Activated CD4-positive, alpha-beta T cell treated with anti-CD3 and anti-CD28 coated beads, Interleukin-2, amount 10 ng/mL, durations not matched to agents 7 days and 5 days (primary cell): ENCODE measurements at regions not wholly inside any gene's neighbourhood (a gene's known extent, or its start where the extent isn't known, plus 50 kb on each side); places are given as distances from the start of the nearest gene placed in this dataset.

Experiments used
- CTCF ChIA-PET: fragments of 350-600 bp; sonication (Branson Sonifier 250); formaldehyde crosslinking; loops from one replicate; lab custom pipeline; 2021; ENCODE audit warnings: antibody characterized with exemption; lab: Charles Lee
- POLR2A ChIA-PET: fragments of 350-600 bp; sonication (Branson Sonifier 250); formaldehyde crosslinking; loops from one replicate; lab custom pipeline; 2021; ENCODE audit warnings: antibody characterized with exemption; lab: Charles Lee
- DNase-seq: peaks from one replicate; pipeline ENCODE4 v3.0.0-alpha.2; 2020
- H3K27ac Mint-ChIP-seq: one replicate; pipeline ENCODE4 v1.8.0; 2021; ENCODE audit warnings: mild to moderate bottlenecking, moderate library complexity, mixed read lengths
- H3K27me3 Mint-ChIP-seq: one replicate; pipeline ENCODE4 v1.8.0; 2021; ENCODE audit warnings: mixed read lengths
- H3K36me3 Mint-ChIP-seq: one replicate; pipeline ENCODE4 v1.8.0; 2021; ENCODE audit warnings: low read depth, mixed read lengths
- H3K4me1 Mint-ChIP-seq: one replicate; pipeline ENCODE4 v1.8.0; 2021; ENCODE audit warnings: mixed read lengths
- H3K4me3 Mint-ChIP-seq: one replicate; pipeline ENCODE4 v1.8.0; 2021; ENCODE audit warnings: mild to moderate bottlenecking, moderate library complexity, mixed read lengths
- H3K9me3 Mint-ChIP-seq: one replicate; pipeline ENCODE4 v1.8.0; 2021; ENCODE audit warnings: mixed read lengths

- no peaks in the 10 kb centered on the region for H3K4me1 Mint-ChIP-seq
- no peaks in the 10 kb centered on the region for H3K27me3 Mint-ChIP-seq
- ChIA-PET CTCF (no interaction called here), POLR2A (no interaction called here)
- H3K36me3 Mint-ChIP-seq = no peaks in the 10 kb centered on the region
- no peak for DNase-seq
- no peak overlapping the region for H3K4me3 Mint-ChIP-seq
- no peaks in the 10 kb centered on the region for H3K9me3 Mint-ChIP-seq
- H3K27ac Mint-ChIP-seq = no peak overlapping the region
These were observed 63.5 kb upstream of the ASCC3 start for GRCh38 chr6:100944644-100945043.

GRCh38 chr6:100946021-100946540, 65.0 kb upstream of the ASCC3 start:
- Mint-ChIP-seq H3K4me3 (no peak overlapping the region), H3K27ac (no peak overlapping the region), H3K36me3 (no peaks in the 10 kb centered on the region), H3K9me3 (no peaks in the 10 kb centered on the region), H3K27me3 (no peaks in the 10 kb centered on the region), H3K4me1 (no peaks in the 10 kb centered on the region)
- ChIA-PET CTCF (no interaction called here), POLR2A (no interaction called here)
- no peak for DNase-seq

- H3K27me3 Mint-ChIP-seq = no peaks in the 10 kb centered on the region
- no peaks in the 10 kb centered on the region for H3K9me3 Mint-ChIP-seq
- no peaks in the 10 kb centered on the region for H3K36me3 Mint-ChIP-seq
- POLR2A ChIA-PET = no interaction called here
- no peaks in the 10 kb centered on the region for H3K4me1 Mint-ChIP-seq
- H3K27ac Mint-ChIP-seq = no peak overlapping the region
- H3K4me3 Mint-ChIP-seq = no peak overlapping the region
- CTCF ChIA-PET = no interaction called here
- DNase-seq = no peak
These were observed 65.6 kb upstream of the ASCC3 start for GRCh38 chr6:100946711-100947110.

GRCh38 chr6:100948381-100949133, 67.4 kb upstream of the ASCC3 start:
- H3K4me1 Mint-ChIP-seq = no peaks in the 10 kb centered on the region
- H3K4me3 Mint-ChIP-seq = no peak overlapping the region
- no peak for DNase-seq
- H3K36me3 Mint-ChIP-seq = no peaks in the 10 kb centered on the region
- no peaks in the 10 kb centered on the region for H3K9me3 Mint-ChIP-seq
- POLR2A ChIA-PET = no interaction called here
- no peaks in the 10 kb centered on the region for H3K27me3 Mint-ChIP-seq
- CTCF ChIA-PET = no interaction called here
- no peak overlapping the region for H3K27ac Mint-ChIP-seq

GRCh38 chr6:100952006-100952405, 70.9 kb upstream of the ASCC3 start:
- POLR2A ChIA-PET = no interaction called here
- H3K27me3 Mint-ChIP-seq = no peaks in the 10 kb centered on the region
- H3K27ac Mint-ChIP-seq = no peak overlapping the region
- H3K4me1 Mint-ChIP-seq = no peaks in the 10 kb centered on the region
- no peak for DNase-seq
- H3K4me3 Mint-ChIP-seq = no peak overlapping the region
- CTCF ChIA-PET = no interaction called here
- H3K9me3 Mint-ChIP-seq = no peaks in the 10 kb centered on the region
- no peaks in the 10 kb centered on the region for H3K36me3 Mint-ChIP-seq

GRCh38 chr6:100959280-100959679, 78.2 kb upstream of the ASCC3 start:
- Mint-ChIP-seq H3K27ac (no peak overlapping the region), H3K4me3 (no peak overlapping the region), H3K4me1 (no peaks in the 10 kb centered on the region), H3K27me3 (peaks cover 2% of the 10 kb centered on the region), H3K9me3 (no peaks in the 10 kb centered on the region), H3K36me3 (no peaks in the 10 kb centered on the region)
- CTCF ChIA-PET = no interaction called here
- POLR2A ChIA-PET = no interaction called here
- no peak for DNase-seq

- POLR2A ChIA-PET = no interaction called here
- H3K9me3 Mint-ChIP-seq = no peaks in the 10 kb centered on the region
These were observed 81.3 kb upstream of the ASCC3 start for GRCh38 chr6:100962466-100962865.

GRCh38 chr6:100965067-100965466, 83.9 kb upstream of the ASCC3 start:
- Mint-ChIP-seq H3K9me3 (no peaks in the 10 kb centered on the region), H3K27ac (no peak overlapping the region), H3K4me3 (no peak overlapping the region), H3K36me3 (no peaks in the 10 kb centered on the region), H3K27me3 (peaks cover 3% of the 10 kb centered on the region), H3K4me1 (no peaks in the 10 kb centered on the region)
- ChIA-PET CTCF (no interaction called here), POLR2A (no interaction called here)
- no peak for DNase-seq

More at GRCh38 chr6:100962466-100962865, 81.3 kb upstream of the ASCC3 start:
- CTCF ChIA-PET = no interaction called here
- Mint-ChIP-seq H3K36me3 (no peaks in the 10 kb centered on the region), H3K4me3 (no peak overlapping the region), H3K27ac (no peak overlapping the region), H3K27me3 (peaks cover 3% of the 10 kb centered on the region), H3K4me1 (no peaks in the 10 kb centered on the region)
- DNase-seq = no peak

GRCh38 chr6:100968949-100969348, 87.8 kb upstream of the ASCC3 start:
- H3K4me3 Mint-ChIP-seq = no peak overlapping the region
- no peak overlapping the region for H3K27ac Mint-ChIP-seq
- H3K36me3 Mint-ChIP-seq = no peaks in the 10 kb centered on the region
- H3K9me3 Mint-ChIP-seq = peaks cover 6% of the 10 kb centered on the region
- H3K27me3 Mint-ChIP-seq = peaks cover 1% of the 10 kb centered on the region
- no peaks in the 10 kb centered on the region for H3K4me1 Mint-ChIP-seq
- CTCF ChIA-PET = no interaction called here
- DNase-seq = no peak
- POLR2A ChIA-PET = no interaction called here

- Mint-ChIP-seq H3K4me1 (no peaks in the 10 kb centered on the region), H3K36me3 (no peaks in the 10 kb centered on the region), H3K4me3 (no peak overlapping the region), H3K27ac (no peak overlapping the region), H3K27me3 (no peaks in the 10 kb centered on the region), H3K9me3 (peaks cover 3% of the 10 kb centered on the region)
- CTCF ChIA-PET = no interaction called here
- DNase-seq = no peak
- POLR2A ChIA-PET = no interaction called here
These were observed 98.1 kb upstream of the ASCC3 start for GRCh38 chr6:100979267-100979666.

- no peak for DNase-seq
- Mint-ChIP-seq H3K4me3 (no peak overlapping the region), H3K27ac (no peak overlapping the region), H3K36me3 (no peaks in the 10 kb centered on the region), H3K4me1 (no peaks in the 10 kb centered on the region), H3K9me3 (no peaks in the 10 kb centered on the region), H3K27me3 (no peaks in the 10 kb centered on the region)
- POLR2A ChIA-PET = no interaction called here
- CTCF ChIA-PET = no interaction called here
These were observed 99.8 kb upstream of the ASCC3 start for GRCh38 chr6:100980949-100981348.

- Mint-ChIP-seq H3K4me1 (no peaks in the 10 kb centered on the region), H3K4me3 (no peak overlapping the region), H3K27me3 (no peaks in the 10 kb centered on the region), H3K36me3 (no peaks in the 10 kb centered on the region), H3K27ac (no peak overlapping the region), H3K9me3 (no peaks in the 10 kb centered on the region)
- POLR2A ChIA-PET = no interaction called here
- CTCF ChIA-PET = no interaction called here
- no peak for DNase-seq
These were observed 105.8 kb upstream of the ASCC3 start for GRCh38 chr6:100986921-100987320.

GRCh38 chr6:100987556-100987955, 106.4 kb upstream of the ASCC3 start:
- H3K4me1 Mint-ChIP-seq = no peaks in the 10 kb centered on the region
- no peaks in the 10 kb centered on the region for H3K27me3 Mint-ChIP-seq
- POLR2A ChIA-PET = no interaction called here
- no peak for DNase-seq
- H3K27ac Mint-ChIP-seq = no peak overlapping the region
- CTCF ChIA-PET = no interaction called here
- no peaks in the 10 kb centered on the region for H3K36me3 Mint-ChIP-seq
- H3K4me3 Mint-ChIP-seq = no peak overlapping the region
- H3K9me3 Mint-ChIP-seq = no peaks in the 10 kb centered on the region

GRCh38 chr6:100988391-100988984, 107.4 kb upstream of the ASCC3 start:
- Mint-ChIP-seq H3K9me3 (no peaks in the 10 kb centered on the region), H3K36me3 (no peaks in the 10 kb centered on the region), H3K27ac (no peak overlapping the region), H3K27me3 (no peaks in the 10 kb centered on the region), H3K4me1 (no peaks in the 10 kb centered on the region), H3K4me3 (no peak overlapping the region)
- DNase-seq = no peak
- CTCF ChIA-PET = no interaction called here
- POLR2A ChIA-PET = no interaction called here
